ENCODE measurements at regions not wholly inside any gene's neighbourhood (a gene's known extent, or its start where the extent isn't known, plus 50 kb on each side); places are given as distances from the start of the nearest gene placed in this dataset.

DNA sequence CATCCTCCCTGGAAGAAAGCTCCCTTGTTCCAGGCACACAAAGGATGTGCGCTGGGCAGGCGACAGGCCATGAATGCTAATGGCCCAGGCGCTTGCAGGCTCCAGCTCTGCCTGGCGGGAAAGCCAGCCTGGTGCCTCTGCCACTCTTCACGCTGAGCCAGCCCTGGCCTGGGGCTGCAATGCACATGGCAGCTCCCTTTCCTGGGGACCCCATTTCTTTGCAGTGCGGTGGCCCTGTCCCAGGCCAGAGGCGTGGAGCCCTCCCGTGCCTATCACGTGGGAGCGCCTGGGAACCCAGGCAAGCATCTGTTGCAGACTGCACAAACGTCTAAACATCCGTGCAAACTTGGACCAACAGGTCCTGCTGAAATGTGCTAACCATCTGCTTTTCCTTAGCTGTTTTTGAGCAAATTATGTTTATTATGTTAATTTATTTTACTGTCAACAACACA is 152.1 kb upstream of the LYZL2 start:
- no peak for TF ChIP-seq CTCF (IDR thresholded peaks at IDR 0.05; ENCODE audit: low read depth, low read length)
- no peak for TF ChIP-seq POLR2A (IDR thresholded peaks at IDR 0.05; ENCODE audit: extremely low read depth, insufficient read length)
- TF ChIP-seq, protein P1, sequence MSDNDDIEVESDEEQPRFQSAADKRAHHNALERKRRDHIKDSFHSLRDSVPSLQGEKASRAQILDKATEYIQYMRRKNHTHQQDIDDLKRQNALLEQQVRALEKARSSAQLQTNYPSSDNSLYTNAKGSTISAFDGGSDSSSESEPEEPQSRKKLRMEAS (IDR thresholded peaks at IDR 0.05; ENCODE audit: low read depth, low read length), result no peak
